HepG2 (cell line): ENCODE measurements at regions not wholly inside any gene's neighbourhood (a gene's known extent, or its start where the extent isn't known, plus 50 kb on each side); places are given as distances from the start of the nearest gene placed in this dataset.

Experiments
- ATAC-seq: fragments of 200-7000 bp; cut with Tn5 transposase; 3 replicates; pipeline ENCODE4 v1.9.1; 2020; ENCODE audit warnings: mild to moderate bottlenecking, moderate library complexity
- BruUV-seq: library from RNA; stranded (reverse); fragments of 400-500 nt; replicated peaks from 2 replicates; lab custom pipeline; 2021; lab: Mats Ljungman, UMichigan
- CTCF ChIA-PET: fragments of 300-600 bp; formaldehyde crosslinking; extraction: SDS; loops from one replicate; lab custom pipeline; 2021; ENCODE audit warnings: low total read pairs, inconsistent platforms, low intra/inter-chr PET ratio; lab: Yijun Ruan, JAX
- POLR2A ChIA-PET: fragments of 350-600 bp; sonication (Branson Sonifier 250); formaldehyde crosslinking; loops from one replicate; lab custom pipeline; 2020; ENCODE audit warnings: antibody characterized with exemption, inconsistent platforms; lab: Yijun Ruan, JAX
- DNase-seq: peaks from one replicate; pipeline ENCODE4 v3.0.0-alpha.2; 2015; ENCODE audit warnings: low spot score
- FAIRE-seq: peaks from 3 replicates; lab custom pipeline; 2011; peaks lifted over from hg19 to GRCh38; lab: Jason Lieb, UNC
- H2AFZ ChIP-seq: one replicate; pipeline ENCODE4 v1.6.1; 2011; ENCODE audit warnings: low read length, inconsistent platforms
- H3K27ac ChIP-seq: fragments of 300-600 bp; 3 replicates; pipeline ENCODE4 v1.8.0; 2011; ENCODE audit warnings: mixed run types, mild to moderate bottlenecking, mixed read lengths, low read length, inconsistent platforms; ENCODE audit not compliant: insufficient read depth; ENCODE audit errors: extremely low read length
- H3K27me3 ChIP-seq, 2 experiments: fragments of 200-600 bp in 1 of 2; 2 replicates in 1 of 2; 3 replicates in 1 of 2; pipeline versions ENCODE4 v1.6.0 to v1.8.0; 2011; ENCODE audit warnings: low read length in 2 of 2, mild to moderate bottlenecking in 2 of 2, moderate library complexity in 2 of 2, inconsistent platforms in 1 of 2; ENCODE audit not compliant: insufficient read depth in 2 of 2, control insufficient read depth in 1 of 2
- H3K36me3 ChIP-seq, 2 experiments: fragments of 200-600 bp in 1 of 2; replicated peaks in 1 of 2; 2 replicates in 1 of 2; 3 replicates in 1 of 2; pipeline versions ENCODE4 v1.5.1 to v1.8.0; 2011; ENCODE audit warnings: low read length in 2 of 2, inconsistent platforms in 1 of 2; ENCODE audit not compliant: insufficient read depth in 2 of 2, control insufficient read depth in 1 of 2
- H3K4me1 ChIP-seq: 2 replicates; pipeline ENCODE4 v1.5.1; 2012; ENCODE audit warnings: low read length, inconsistent platforms; ENCODE audit not compliant: insufficient read depth
- H3K4me2 ChIP-seq: 2 replicates; pipeline ENCODE4 v1.6.0; 2011; ENCODE audit warnings: low read depth, low read length, inconsistent platforms
- H3K4me3 ChIP-seq, 3 experiments: fragments of 200-600 bp in 1 of 3; sonication (generic), shearing (Covaris generic) in 1 of 3; replicated peaks in 1 of 3; 2 replicates each; pipeline ENCODE4 v1.5.1; 2011 to 2016; ENCODE audit warnings: low read length in 3 of 3, inconsistent platforms in 2 of 3, low read depth in 2 of 3, mild to moderate bottlenecking in 2 of 3, control low read depth in 1 of 3, mixed read lengths in 1 of 3; ENCODE audit not compliant: insufficient read depth in 1 of 3
- H3K79me2 ChIP-seq: one replicate; pipeline ENCODE4 v1.6.1; 2011; ENCODE audit warnings: low read length, inconsistent platforms; ENCODE audit not compliant: insufficient read depth
- H3K9ac ChIP-seq: 2 replicates; pipeline ENCODE4 v1.6.0; 2011; ENCODE audit warnings: mild to moderate bottlenecking, low read depth, low read length, inconsistent platforms; ENCODE audit not compliant: insufficient read depth
- H3K9me3 ChIP-seq: 2 replicates; pipeline ENCODE4 v1.5.1; 2012; ENCODE audit warnings: mild to moderate bottlenecking, low read length
- H4K20me1 ChIP-seq: 2 replicates; pipeline ENCODE4 v1.6.0; 2011; ENCODE audit warnings: inconsistent platforms, mild to moderate bottlenecking, low read length, moderate library complexity; ENCODE audit not compliant: insufficient read depth
- DDIT3 ChIP-seq: sonication (generic); formaldehyde crosslinking; IDR thresholded peaks from 2 replicates; pipeline ENCODE4 v1.4.0; 2020; ENCODE audit warnings: mild to moderate bottlenecking, missing genetic modification reagents
- ZBTB4 ChIP-seq: sonication (generic); formaldehyde crosslinking; IDR thresholded peaks from 2 replicates; pipeline ENCODE4 v1.4.0; 2020; ENCODE audit warnings: missing genetic modification reagents, mild to moderate bottlenecking, borderline replicate concordance
- ZNF598 ChIP-seq: sonication (generic); formaldehyde crosslinking; IDR thresholded peaks from 2 replicates; pipeline ENCODE4 v1.5.1; 2020; ENCODE audit warnings: mild to moderate bottlenecking, missing genetic modification reagents, borderline replicate concordance
- WGBS: methylation state at CpG from one replicate; pipeline ENCODE4 v1.1.6; 2017; ENCODE audit warnings: low lambda C conversion rate; 5-methylcytosine and 5-hydroxymethylcytosine counted together
- in situ Hi-C: cut with HindIII; loops from 2 replicates; pipeline ENCODE4 v1.10.0; 2017; ENCODE audit warnings: low pct_unique_long_range_greater_than_20kb; ENCODE audit not compliant: extremely low pct_ligation_motif_present
- intact Hi-C: fragments of 100-400 bp; cut with micrococcal nuclease; formaldehyde crosslinking; loops from one replicate; pipeline ENCODE4 v1.10.0; 2022; ENCODE audit not compliant: unreplicated experiment

GRCh38 chr11:11075515-11076171 lies 217.8 kb upstream of the ZBED5 start:
- H4K20me1 ChIP-seq = no peaks in the 10 kb centered on the region
- H3K9me3 ChIP-seq = no peaks in the 10 kb centered on the region
- H3K4me2 ChIP-seq = no peak overlapping the region
- 16% methylated on average over 6 of the region's 6 CpGs for WGBS
- H3K4me3 ChIP-seq = no peak overlapping the region
- peaks cover 0 to 8% of the 10 kb centered on the region in 2 experiments; a peak in 3 of 5 replicates for H3K27me3 ChIP-seq
- in situ Hi-C loops (no loop called here), intact Hi-C loops (loop anchor here (10.0 kb wide), 1 partner anchor 591 kb away; no protein-coding TSS in a partner anchor)
- H3K4me1 ChIP-seq = no peaks in the 10 kb centered on the region
- FAIRE-seq (no peak), DNase-seq (no peak), ATAC-seq (no peak)
- TF ChIP-seq ZNF598 (CRISPR knock-in tag) = no peak
- no peak for TF ChIP-seq ZBTB4 (CRISPR knock-in tag)
- TF ChIP-seq DDIT3 (CRISPR knock-in tag) = no peak
- no peaks in the 10 kb centered on the region for H3K36me3 ChIP-seq
- ChIA-PET CTCF (no interaction called here), POLR2A (no interaction called here)
- BruUV-seq = no TSS peak
- no peak overlapping the region for H3K9ac ChIP-seq
- H2AFZ ChIP-seq = no peak overlapping the region
- H3K27ac ChIP-seq = no peak overlapping the region
- no peaks in the 10 kb centered on the region for H3K79me2 ChIP-seq
